HG03108 (cell line): ENCODE measurements at regions not wholly inside any gene's neighbourhood (a gene's known extent, or its start where the extent isn't known, plus 50 kb on each side); places are given as distances from the start of the nearest gene placed in this dataset.

ENCODE experiments used
- ATAC-seq: cut with Tn5 transposase; IDR thresholded peaks from one replicate; pipeline ENCODE4 v1.9.1; 2021; ENCODE audit warnings: moderate library complexity; ENCODE audit not compliant: unreplicated experiment

DNA sequence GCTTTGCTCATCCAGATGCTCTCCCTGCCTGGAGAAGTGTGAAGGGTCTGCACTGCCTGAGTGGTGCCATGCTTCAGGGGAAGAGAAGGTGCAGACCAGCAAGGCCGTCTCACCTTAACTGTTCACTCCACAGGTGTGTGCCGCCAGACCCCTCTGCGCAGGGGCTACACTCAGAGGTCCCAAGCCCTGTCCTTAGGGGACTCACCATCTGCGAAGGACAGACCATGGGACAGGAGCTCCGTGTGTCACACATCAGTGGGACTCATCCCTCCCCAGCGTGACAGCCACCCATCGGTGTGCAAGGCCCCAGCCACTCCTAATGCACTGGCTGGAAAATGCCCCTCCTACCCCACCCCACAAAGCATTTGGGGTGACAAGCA lies 142.9 kb downstream of the OLFM1 start:
- ATAC-seq, result no peak

DNA sequence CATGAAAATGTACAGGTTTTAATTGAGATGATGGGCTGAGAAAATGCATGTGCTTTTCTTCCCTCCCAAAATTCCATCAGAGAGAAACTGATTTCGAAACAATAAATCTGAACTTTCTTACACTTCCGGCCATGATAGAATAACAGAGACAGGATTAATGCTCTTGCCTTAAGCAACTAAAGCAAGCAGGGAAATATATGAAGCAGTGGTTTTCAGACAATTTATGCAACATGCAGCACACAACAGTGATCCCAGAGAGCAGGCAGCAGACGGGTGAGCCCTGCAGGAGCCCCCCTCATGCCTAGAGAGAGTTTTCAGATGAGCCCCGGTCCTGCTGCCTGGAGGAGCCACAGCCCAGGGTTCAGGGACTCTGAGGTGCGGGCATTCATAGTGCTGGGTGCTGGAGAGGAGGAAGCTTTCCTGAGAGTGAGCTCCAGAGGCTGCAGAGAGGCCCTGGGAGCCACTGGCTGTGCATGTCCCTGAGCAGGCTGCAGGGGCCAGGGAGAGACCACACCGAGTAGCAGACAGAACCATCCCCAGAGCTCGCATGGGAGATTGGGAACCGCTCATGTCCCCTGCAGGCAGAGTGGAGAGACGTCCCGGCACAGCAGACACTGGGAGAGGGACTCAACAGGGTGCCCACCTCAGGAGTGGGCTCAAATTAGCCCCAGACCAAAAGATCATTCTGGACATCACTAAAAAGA lies 143.5 kb downstream of the OLFM1 start:
- ATAC-seq, result no peak

GRCh38 chr9:135239100-135239768 lies 151.8 kb downstream of the OLFM1 start:
- ATAC-seq, result no peak

DNA sequence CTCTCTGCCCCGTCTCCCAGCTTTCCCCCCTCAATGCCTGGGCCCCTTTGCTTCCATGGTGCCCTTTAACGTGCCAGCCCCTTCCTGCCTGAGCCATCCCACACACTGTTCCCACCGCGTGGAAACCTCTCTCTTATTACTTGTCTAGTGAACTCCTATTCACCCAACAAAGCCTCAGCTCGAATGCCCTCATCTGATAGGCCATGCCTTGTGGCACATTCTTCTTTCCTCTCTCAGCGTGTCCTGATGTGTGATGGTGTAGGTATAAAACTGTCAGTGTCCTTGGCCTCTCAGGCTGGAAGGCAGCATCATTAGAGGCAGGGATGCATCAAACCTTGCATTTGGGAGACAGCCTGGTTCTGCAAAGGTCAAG lies 152.3 kb downstream of the OLFM1 start:
- ATAC-seq, result no peak

- no peak for ATAC-seq
Observed at GRCh38 chr9:135240222-135240621, 152.8 kb downstream of the OLFM1 start.

DNA sequence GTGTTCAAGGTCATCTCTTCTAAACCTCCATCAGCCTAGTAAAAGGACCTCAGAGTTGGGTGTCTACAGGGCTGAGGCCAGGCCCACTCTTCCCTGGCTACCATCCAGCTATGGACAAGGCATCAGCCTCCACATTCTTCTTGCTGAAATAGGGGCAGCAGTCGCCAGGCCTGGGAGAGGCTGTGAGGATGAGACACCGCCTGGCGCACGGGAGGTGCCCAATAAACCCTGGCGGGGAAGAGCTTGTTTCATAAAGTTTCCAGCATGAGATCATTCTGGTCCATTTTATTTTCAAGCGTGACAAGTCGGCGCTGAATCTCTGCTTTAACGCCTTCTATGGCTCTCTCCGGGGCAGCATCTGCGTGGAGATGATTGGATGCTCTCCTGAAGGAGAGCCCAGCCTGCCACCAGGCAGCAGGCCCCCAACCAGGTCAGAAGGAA lies 153.4 kb downstream of the OLFM1 start:
- ATAC-seq, result no peak

GRCh38 chr9:135241381-135242048 lies 154.0 kb downstream of the OLFM1 start:
- ATAC-seq, result no peak

- no peak for ATAC-seq
Observed at GRCh38 chr9:135242049-135242396, 154.6 kb downstream of the OLFM1 start.

DNA sequence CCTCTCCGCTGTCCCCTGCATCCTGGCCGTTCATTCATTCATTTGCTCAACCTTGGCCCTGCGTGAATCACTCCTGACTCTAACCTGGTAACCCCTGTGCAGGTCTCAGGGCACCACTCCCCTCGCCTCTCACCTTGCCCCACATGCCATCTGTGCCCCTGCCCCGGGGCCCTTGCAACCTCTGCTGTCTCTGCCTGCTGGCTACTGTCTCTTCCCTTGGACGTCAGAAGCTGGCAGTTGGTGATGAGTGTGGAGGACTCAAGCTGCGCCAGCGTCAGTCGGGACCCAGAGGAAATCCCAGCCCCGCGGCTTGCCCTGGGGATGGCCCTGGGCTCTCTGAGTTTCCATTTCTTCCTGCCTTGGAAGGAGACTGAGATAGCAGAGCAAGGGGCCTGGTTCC lies 154.9 kb downstream of the OLFM1 start:
- no peak for ATAC-seq

- ATAC-seq, result no peak
Observed at GRCh38 chr9:135243201-135244190, 156.0 kb downstream of the OLFM1 start.

GRCh38 chr9:135244271-135245221 lies 157.1 kb downstream of the OLFM1 start:
- ATAC-seq, result no peak

- no peak for ATAC-seq
Observed at GRCh38 chr9:135245482-135246247, 158.2 kb downstream of the OLFM1 start.

DNA sequence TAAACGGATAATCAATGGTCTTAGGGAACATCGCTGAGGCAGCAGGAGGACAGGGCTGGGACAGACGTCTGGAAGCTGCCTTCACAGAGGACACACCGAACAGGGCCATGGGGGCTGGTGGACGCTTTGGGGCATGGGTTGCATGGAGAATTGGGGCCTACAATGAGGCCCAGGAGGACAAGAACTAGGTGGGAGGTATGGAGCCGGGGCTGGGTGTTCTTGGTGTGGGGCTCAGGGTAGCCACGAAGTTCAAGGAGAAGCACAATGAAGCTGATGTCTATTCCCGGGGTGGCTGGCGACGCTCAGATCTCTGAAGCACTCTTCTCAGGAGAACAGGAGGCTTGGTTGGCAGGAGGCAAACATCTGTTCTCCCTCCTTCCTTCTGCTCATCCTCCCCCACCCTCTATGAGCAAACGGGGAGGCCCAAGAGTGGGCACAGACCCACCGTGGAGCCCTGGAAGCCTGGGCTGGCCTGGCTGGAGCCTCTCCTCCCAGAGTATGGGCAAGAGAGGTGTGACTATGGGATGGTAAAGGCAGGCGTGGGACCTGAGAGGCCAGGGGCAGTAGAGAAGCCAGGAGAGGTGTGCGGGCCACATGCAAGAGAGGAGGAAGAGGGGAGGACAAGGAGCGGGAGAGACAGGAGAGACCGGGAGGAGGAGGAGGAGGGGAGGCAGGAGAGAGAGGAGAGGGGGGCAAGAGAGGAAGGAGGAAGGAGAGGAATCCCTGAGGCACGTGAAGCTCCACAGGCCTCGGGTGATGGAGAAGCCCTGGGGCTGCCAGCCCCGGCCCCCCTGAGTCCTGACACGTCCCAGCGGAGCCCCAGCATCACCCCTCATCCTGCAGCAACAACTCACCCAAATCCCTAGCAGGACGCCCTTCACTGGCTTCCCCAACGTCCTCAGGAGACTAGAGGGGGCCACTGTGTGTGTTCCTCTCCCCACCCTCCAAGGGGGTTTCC lies 159.1 kb downstream of the OLFM1 start:
- ATAC-seq, result no peak

- no peak for ATAC-seq
Observed at GRCh38 chr9:135247227-135247930, 159.9 kb downstream of the OLFM1 start.

GRCh38 chr9:135248111-135248510 lies 160.6 kb downstream of the OLFM1 start:
- no peak for ATAC-seq

GRCh38 chr9:135248721-135249120 lies 161.3 kb downstream of the OLFM1 start:
- ATAC-seq, result no peak

DNA sequence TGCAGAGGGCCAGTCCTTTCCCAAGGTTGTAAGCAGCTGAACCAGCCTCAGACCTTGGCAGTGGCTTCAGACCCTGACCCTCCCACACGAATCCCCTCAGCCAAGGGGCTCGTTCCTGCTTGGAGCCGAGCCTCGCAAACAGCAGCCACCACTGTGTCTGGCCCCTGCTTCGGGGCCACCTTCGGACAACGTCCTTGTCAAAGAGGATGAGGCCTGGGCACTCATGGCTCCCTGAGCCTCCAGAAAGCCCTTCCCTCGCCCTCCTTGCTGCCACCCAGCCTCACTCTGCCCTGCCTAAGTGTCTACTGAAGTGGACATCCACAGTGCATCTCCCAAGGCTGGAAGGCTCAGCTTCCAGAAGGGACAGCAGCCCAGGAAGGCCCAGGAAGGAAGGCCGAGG lies 161.7 kb downstream of the OLFM1 start:
- no peak for ATAC-seq
